GM19035 (cell line): ENCODE measurements at regions not wholly inside any gene's neighbourhood (a gene's known extent, or its start where the extent isn't known, plus 50 kb on each side); places are given as distances from the start of the nearest gene placed in this dataset.
A peak's percentile ranks its signal among the peaks of the same experiment; 100 is the strongest.
"Not testable (repeated sequence)": the region's sequence is repeated elsewhere in the genome, so short reads cannot be mapped to it uniquely, and the experiment has no call there.

Source experiments
- ATAC-seq: cut with Tn5 transposase; IDR thresholded peaks from one replicate; pipeline ENCODE4 v1.9.1; 2021; ENCODE audit not compliant: unreplicated experiment

GRCh38 chrX:36642052-36642451, 366.1 kb upstream of the FAM47C start:
- ATAC-seq, result no peak

GRCh38 chrX:36650622-36651021, 357.5 kb upstream of the FAM47C start:
- ATAC-seq, result no peak

DNA sequence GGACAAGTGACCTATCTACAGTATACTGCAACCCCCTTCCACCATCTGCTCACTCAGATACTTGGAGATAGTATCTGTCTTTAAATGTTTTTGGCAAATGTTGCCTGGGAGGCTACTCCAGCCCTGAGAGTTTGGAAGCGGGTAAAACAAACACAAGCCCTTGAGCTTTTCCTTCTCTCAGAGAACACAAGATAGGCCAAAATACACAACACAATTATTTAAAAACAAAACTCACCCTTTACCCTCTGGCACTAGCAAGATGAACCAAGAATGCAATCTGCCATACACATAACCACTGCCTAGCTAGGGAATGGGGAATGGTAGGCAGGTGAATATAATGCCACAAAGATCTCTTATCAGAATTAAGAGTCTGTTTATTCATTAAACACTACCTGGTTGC, 324.7 kb upstream of the FAM47C start:
- no peak for ATAC-seq

GRCh38 chrX:36684053-36684452, 324.1 kb upstream of the FAM47C start:
- ATAC-seq, result no peak

GRCh38 chrX:36721990-36722389, 286.2 kb upstream of the FAM47C start:
- ATAC-seq, result no peak

- ATAC-seq, result no peak
These were observed 254.6 kb upstream of the FAM47C start for GRCh38 chrX:36753602-36754001.

- ATAC-seq, result no peak
These were observed 220.4 kb upstream of the FAM47C start for GRCh38 chrX:36787752-36788151.

DNA sequence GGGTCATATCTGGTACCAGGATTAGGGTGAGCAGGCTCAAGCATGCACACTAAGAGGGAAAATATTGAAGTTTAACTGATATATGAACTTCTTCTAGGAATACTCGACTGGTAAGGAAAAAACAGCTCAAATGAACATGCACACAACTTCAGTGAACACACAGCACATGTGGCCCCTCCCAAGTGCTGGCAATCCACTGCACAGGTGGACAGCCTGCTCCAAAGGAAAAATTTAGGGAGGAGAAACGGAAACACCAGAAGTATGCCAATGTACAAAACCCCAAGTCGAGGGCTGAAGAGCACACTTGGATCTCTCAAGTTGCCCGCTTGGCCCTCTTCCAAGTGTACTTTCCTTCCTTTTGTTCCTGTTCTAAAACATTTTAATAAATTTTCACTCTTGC, 205.0 kb upstream of the FAM47C start:
- ATAC-seq, result no peak

DNA sequence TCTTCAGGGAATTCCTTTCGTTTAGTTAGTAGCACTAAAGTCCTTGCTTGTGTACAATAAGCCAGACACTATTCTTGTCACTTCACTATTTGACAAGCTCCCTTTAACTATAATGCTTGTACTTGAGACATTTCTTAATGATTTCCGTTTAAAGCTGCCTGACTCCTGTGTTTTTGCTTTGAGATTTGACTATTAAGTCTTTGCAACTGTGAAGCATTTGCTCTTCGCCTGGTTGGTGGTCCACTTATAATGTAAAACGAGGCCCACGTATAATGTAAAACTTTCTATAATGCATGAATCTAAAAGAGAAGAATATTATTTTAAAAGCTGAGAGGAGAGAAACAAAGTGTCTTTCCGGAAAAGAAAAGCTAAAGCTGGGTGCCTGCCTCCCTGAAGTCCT, 204.1 kb upstream of the FAM47C start:
- no peak for ATAC-seq

DNA sequence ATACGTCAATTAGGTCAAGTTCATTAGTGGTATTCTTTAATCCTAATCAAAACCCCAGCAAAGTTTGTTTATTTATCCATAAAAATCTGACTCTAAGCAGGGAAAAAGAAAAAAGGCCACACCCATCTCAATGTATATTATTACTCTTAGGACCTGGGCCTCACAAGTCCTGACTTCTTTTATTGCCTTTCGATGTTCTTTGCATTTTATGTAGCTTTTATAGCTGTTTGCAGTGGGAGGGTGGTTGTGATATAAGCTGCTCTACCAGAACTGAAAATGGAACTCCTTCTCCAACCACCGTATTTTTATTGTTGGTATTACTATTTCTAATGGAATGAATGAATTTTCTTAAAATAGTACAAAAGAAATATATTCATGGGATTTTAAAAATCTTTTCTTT, 163.3 kb upstream of the FAM47C start:
- ATAC-seq, result no peak

GRCh38 chrX:36847496-36847895, 160.7 kb upstream of the FAM47C start:
- no peak for ATAC-seq

DNA sequence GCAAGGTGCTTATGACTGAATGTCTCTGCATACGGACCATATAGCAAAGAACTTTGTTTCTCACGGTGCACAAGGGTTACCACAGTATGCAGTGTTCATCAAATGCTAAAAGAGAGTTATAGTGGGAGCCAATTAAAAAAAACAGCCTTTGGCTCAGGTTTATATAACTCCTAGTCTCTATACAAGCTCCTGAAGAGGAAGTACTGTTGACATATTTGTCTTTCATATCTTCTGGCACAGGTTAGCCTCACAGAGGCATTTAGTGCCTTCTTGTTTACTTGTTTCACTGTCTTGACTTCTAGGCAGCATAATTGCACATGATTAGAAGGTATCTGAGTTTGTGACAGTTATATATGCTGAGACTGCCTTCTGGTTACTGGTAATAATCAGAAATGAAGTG, 158.8 kb upstream of the FAM47C start:
- no peak for ATAC-seq

DNA sequence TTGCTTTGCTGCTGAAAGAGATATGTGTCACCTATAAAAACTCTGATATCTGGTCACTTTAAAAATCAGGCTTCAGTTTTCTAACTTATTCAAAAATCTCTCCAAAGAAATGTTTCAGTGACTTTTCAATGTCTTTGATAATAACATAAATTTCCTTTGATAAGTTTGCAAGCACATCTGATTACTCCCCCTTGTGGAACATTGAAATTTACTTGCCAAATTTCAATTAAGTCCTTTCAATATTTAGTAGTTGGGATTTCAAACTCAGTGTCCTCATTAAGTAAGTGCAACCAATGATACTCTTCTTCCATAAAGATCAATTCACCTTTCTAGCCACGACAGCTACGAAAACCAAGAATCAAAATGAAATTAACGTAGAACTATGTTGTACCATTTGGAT, 151.3 kb upstream of the FAM47C start:
- no peak for ATAC-seq

- ATAC-seq, result no peak
These were observed 148.9 kb upstream of the FAM47C start for GRCh38 chrX:36859231-36859630.

- no peak for ATAC-seq
These were observed 146.6 kb upstream of the FAM47C start for GRCh38 chrX:36861601-36862000.

DNA sequence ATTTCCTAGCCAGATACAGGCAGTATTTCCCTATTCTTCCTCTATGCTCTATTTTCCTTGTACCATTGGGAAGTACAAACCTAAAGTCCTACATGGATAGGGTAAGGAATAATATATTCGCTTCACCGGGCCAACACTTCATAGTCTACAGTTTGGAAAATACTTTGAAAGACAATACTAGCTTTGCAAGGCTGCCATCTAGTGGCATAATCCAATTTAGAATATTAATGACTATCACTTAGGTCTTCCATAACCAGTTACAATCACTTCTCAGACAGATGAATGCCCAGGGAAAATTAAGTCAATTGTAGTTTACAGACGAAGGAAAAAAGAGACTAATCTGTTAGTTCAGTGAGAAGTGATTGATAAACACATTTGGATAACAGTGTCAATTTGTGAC, 141.0 kb upstream of the FAM47C start:
- ATAC-seq, result no peak

GRCh38 chrX:36868592-36868991, 139.6 kb upstream of the FAM47C start:
- ATAC-seq, result no peak

- no peak for ATAC-seq
These were observed 138.7 kb upstream of the FAM47C start for GRCh38 chrX:36869457-36869856.

DNA sequence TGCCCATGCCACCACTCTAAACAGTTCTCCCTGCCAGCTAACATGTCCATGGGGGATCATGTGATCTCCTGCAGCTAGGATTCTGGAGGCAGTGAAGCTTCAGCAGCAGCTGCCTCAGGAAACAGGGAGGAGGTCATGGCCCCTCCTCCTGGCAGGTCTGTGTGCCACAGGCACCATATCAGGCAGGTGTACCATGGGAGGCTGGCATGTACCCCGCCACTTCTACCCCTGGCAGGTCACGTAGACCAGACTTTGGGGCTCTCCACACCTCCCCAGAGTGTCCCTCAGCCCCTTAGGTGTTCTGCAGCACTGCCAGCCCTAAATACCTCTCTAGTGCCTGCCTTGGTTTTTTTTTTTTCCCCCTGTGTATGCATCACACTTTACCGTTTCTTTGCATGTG, 110.5 kb upstream of the FAM47C start:
- ATAC-seq, result no peak

- ATAC-seq, result peak; percentile 65
These were observed 109.9 kb upstream of the FAM47C start for GRCh38 chrX:36898301-36898700.

DNA sequence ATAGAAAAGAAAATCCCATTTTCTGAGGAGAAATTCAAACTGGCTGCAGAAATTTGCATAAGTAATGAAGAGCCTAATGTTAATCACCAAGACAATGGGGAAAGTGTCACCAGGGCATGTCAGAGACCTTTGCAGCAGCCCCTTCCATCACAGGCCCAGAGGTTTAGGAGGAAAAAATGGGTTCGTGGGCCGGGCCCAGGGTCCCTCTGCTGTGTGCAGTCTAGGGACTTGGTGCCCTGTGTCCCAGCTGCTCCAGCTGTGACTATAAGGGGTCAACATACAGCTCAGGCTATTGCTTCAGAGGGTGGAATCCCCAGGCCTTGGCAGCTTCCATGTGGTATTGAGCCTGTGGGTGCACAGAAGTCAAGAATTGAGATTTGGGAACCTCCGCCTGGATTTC, 103.6 kb upstream of the FAM47C start:
- not testable (repeated sequence) for ATAC-seq

DNA sequence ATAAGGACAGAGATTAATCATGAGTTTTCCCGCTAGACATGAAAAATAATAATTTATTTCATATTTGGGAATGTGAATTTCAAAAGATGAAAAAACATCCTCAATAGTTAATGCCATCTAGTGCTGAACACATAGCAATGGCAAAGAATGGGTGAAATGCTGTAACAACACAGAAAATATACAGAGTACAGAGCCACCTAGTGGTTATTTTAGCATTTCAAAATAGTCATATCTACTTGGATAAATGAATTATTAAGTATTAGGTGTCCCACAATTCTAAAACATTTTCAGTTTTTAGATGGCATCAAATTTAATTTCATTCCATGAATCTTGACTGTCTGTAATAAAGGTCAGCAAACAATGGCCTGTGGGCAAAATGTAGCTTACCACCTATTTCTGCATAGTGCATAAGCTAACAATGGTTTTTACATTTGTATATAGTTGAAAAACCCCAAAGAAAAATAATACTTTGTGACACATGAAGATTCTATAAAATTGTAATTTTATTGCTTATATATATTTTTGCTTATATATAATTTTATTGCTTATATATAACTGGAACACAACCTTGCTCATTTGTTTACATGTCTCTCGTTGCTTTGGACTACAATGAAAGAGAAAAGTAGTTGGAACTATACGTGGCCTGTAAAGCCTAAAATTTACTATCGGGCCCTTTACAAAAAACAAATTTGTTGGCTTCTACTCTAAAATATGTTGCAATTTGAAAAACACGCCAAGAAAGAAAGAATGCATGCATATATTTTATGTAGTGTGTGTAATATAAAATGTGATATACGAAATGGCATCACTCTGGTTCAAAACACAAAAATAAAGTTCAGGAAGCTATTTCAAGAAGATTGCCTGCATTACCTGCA, 99.1 kb upstream of the FAM47C start:
- no peak for ATAC-seq

- no peak for ATAC-seq
These were observed 98.5 kb upstream of the FAM47C start for GRCh38 chrX:36909676-36910030.
